ENCODE measurements at regions not wholly inside any gene's neighbourhood (a gene's known extent, or its start where the extent isn't known, plus 50 kb on each side); places are given as distances from the start of the nearest gene placed in this dataset.

GRCh38 chr17:79539944-79540705, 70.7 kb downstream of the RBFOX3 start:
- DNase-seq = no peak

- DNase-seq = no peak
These were observed 72.6 kb downstream of the RBFOX3 start for GRCh38 chr17:79538291-79538690.

GRCh38 chr17:79537686-79538085, 73.2 kb downstream of the RBFOX3 start:
- DNase-seq = no peak

- no peak for DNase-seq
These were observed 73.8 kb downstream of the RBFOX3 start for GRCh38 chr17:79537061-79537460.

GRCh38 chr17:79536212-79536840, 74.5 kb downstream of the RBFOX3 start:
- no peak for DNase-seq

- no peak for DNase-seq
These were observed 75.2 kb downstream of the RBFOX3 start for GRCh38 chr17:79535728-79536025.

GRCh38 chr17:79534851-79535727, 75.8 kb downstream of the RBFOX3 start:
- DNase-seq = no peak

- no peak for DNase-seq
These were observed 76.7 kb downstream of the RBFOX3 start for GRCh38 chr17:79534111-79534510.

GRCh38 chr17:79533116-79533515, 77.7 kb downstream of the RBFOX3 start:
- no peak for DNase-seq

- no peak for DNase-seq
These were observed 78.6 kb downstream of the RBFOX3 start for GRCh38 chr17:79532107-79532790.

- no peak for DNase-seq
These were observed 79.4 kb downstream of the RBFOX3 start for GRCh38 chr17:79531191-79532095.

GRCh38 chr17:79530361-79531105, 80.3 kb downstream of the RBFOX3 start:
- no peak for DNase-seq

GRCh38 chr17:79529661-79530081, 81.2 kb downstream of the RBFOX3 start:
- DNase-seq = no peak

GRCh38 chr17:79528592-79529125, 82.2 kb downstream of the RBFOX3 start:
- DNase-seq = no peak

GRCh38 chr17:79527306-79527705, 83.5 kb downstream of the RBFOX3 start:
- no peak for DNase-seq

- no peak for DNase-seq
These were observed 84.8 kb downstream of the RBFOX3 start for GRCh38 chr17:79525793-79526677.

- no peak for DNase-seq
These were observed 86.4 kb downstream of the RBFOX3 start for GRCh38 chr17:79524213-79525187.

- DNase-seq = no peak
These were observed 88.4 kb downstream of the RBFOX3 start for GRCh38 chr17:79522414-79522813.

- no peak for DNase-seq
These were observed 89.6 kb downstream of the RBFOX3 start for GRCh38 chr17:79521225-79521624.

All from NCI-H774 (cell line).